Neutrophil (primary cell): ENCODE measurements at regions not wholly inside any gene's neighbourhood (a gene's known extent, or its start where the extent isn't known, plus 50 kb on each side); places are given as distances from the start of the nearest gene placed in this dataset.

Experiments
- H3K27ac ChIP-seq: fragments of 200-600 bp; sonication (generic); 2 replicates; pipeline ENCODE4 v1.5.1; 2016; ENCODE audit warnings: mild to moderate bottlenecking, moderate library complexity
- H3K27me3 ChIP-seq: fragments of 200-600 bp; sonication (generic); 2 replicates; pipeline ENCODE4 v1.6.0; 2016; ENCODE audit warnings: mild to moderate bottlenecking
- H3K36me3 ChIP-seq: fragments of 200-600 bp; sonication (generic); 2 replicates; pipeline ENCODE4 v1.5.1; 2017
- H3K4me1 ChIP-seq, 2 experiments: fragments of 200-600 bp in 1 of 2; sonication (generic) in 1 of 2; 1 replicate in 1 of 2; 2 replicates in 1 of 2; pipeline versions ENCODE4 v1.5.1 to v1.6.1; 2013 to 2016; ENCODE audit warnings: low read depth in 1 of 2, low read length in 1 of 2, mild to moderate bottlenecking in 1 of 2, moderate library complexity in 1 of 2; ENCODE audit not compliant: control insufficient read depth in 1 of 2, insufficient read depth in 1 of 2
- H3K4me3 ChIP-seq, 2 experiments: fragments of 200-600 bp in 1 of 2; sonication (generic) in 1 of 2; 1 replicate in 1 of 2; 2 replicates in 1 of 2; pipeline ENCODE4 v1.5.1; 2013 to 2016; ENCODE audit warnings: low read depth in 1 of 2, low read length in 1 of 2, mild to moderate bottlenecking in 1 of 2, moderate library complexity in 1 of 2
- H3K9me3 ChIP-seq: fragments of 200-600 bp; sonication (generic); 2 replicates; pipeline ENCODE4 v1.5.1; 2016
- CTCF ChIP-seq: fragments of 200-600 bp; sonication (generic); IDR thresholded peaks from 2 replicates; pipeline ENCODE4 v1.5.1; 2016; ENCODE audit warnings: antibody characterized with exemption

GRCh38 chr18:42290318-42291307 lies 335.6 kb downstream of the PIK3C3 start:
- H3K9me3 ChIP-seq = no peaks in the 10 kb centered on the region
- H3K27me3 ChIP-seq = no peaks in the 10 kb centered on the region
- TF ChIP-seq CTCF = no peak
- no peak overlapping the region for H3K4me3 ChIP-seq
- H3K36me3 ChIP-seq = no peaks in the 10 kb centered on the region
- H3K27ac ChIP-seq = no peak overlapping the region
- H3K4me1 ChIP-seq = no peaks in the 10 kb centered on the region

- no peak for TF ChIP-seq CTCF
- no peaks in the 10 kb centered on the region for H3K9me3 ChIP-seq
- H3K4me3 ChIP-seq = no peak overlapping the region
- no peaks in the 10 kb centered on the region for H3K4me1 ChIP-seq
- H3K36me3 ChIP-seq = no peaks in the 10 kb centered on the region
- no peak overlapping the region for H3K27ac ChIP-seq
- no peaks in the 10 kb centered on the region for H3K27me3 ChIP-seq
These were observed 337.6 kb downstream of the PIK3C3 start for GRCh38 chr18:42292654-42293053.

GRCh38 chr18:42296192-42296591 lies 341.2 kb downstream of the PIK3C3 start:
- Histone ChIP-seq H3K4me1 (no peaks in the 10 kb centered on the region), H3K27me3 (no peaks in the 10 kb centered on the region), H3K9me3 (no peaks in the 10 kb centered on the region), H3K4me3 (no peak overlapping the region), H3K27ac (no peak overlapping the region), H3K36me3 (no peaks in the 10 kb centered on the region)
- no peak for TF ChIP-seq CTCF

GRCh38 chr18:42296723-42297122 lies 341.7 kb downstream of the PIK3C3 start:
- Histone ChIP-seq H3K27me3 (no peaks in the 10 kb centered on the region), H3K9me3 (no peaks in the 10 kb centered on the region), H3K27ac (no peak overlapping the region), H3K36me3 (no peaks in the 10 kb centered on the region), H3K4me1 (no peaks in the 10 kb centered on the region), H3K4me3 (no peak overlapping the region)
- TF ChIP-seq CTCF = no peak

GRCh38 chr18:42298759-42299675 lies 344.0 kb downstream of the PIK3C3 start:
- no peaks in the 10 kb centered on the region for H3K27me3 ChIP-seq
- no peak overlapping the region for H3K27ac ChIP-seq
- no peaks in the 10 kb centered on the region for H3K9me3 ChIP-seq
- H3K36me3 ChIP-seq = no peaks in the 10 kb centered on the region
- no peaks in the 10 kb centered on the region for H3K4me1 ChIP-seq
- TF ChIP-seq CTCF = peak; percentile 42
- H3K4me3 ChIP-seq = no peak overlapping the region
